ENCODE measurements at regions not wholly inside any gene's neighbourhood (a gene's known extent, or its start where the extent isn't known, plus 50 kb on each side); places are given as distances from the start of the nearest gene placed in this dataset.

- ChIA-PET POLR2A (ENCODE audit: low non-redundant PET) (no interaction called here), CTCF (no interaction called here)
- H3K36me3 ChIP-seq (ENCODE audit: insufficient read depth, low read length, poor library complexity, severe bottlenecking) = no peaks in the 10 kb centered on the region
- H3K27me3 ChIP-seq (replicated peaks; ENCODE audit: insufficient read depth, low read depth, low read length, poor library complexity) = peaks cover 8% of the 10 kb centered on the region
- DNase-seq (ENCODE audit: low spot score) = no peak
- H3K9me3 ChIP-seq (ENCODE audit: low read depth, low read length, poor library complexity, severe bottlenecking) = no peaks in the 10 kb centered on the region
- no peaks in the 10 kb centered on the region for H3K4me1 ChIP-seq (ENCODE audit: insufficient read depth, low read length, poor library complexity, severe bottlenecking)
- no peak overlapping the region for H3K4me3 ChIP-seq (ENCODE audit: low read depth, low read length, poor library complexity, severe bottlenecking)
- TF ChIP-seq EZH2 (IDR thresholded peaks at IDR 0.05; ENCODE audit: borderline replicate concordance, low read depth, low read length, poor library complexity, severe bottlenecking) (no peak), CTCF (conservative IDR thresholded peaks at IDR 0.05; ENCODE audit: low read depth, low read length) (no peak)
- intact Hi-C loops (cut with micrococcal nuclease; ENCODE audit: unreplicated experiment) = no loop called here
- H3K27ac ChIP-seq (ENCODE audit: low read depth, low read length, poor library complexity, severe bottlenecking) = no peak overlapping the region
- no TSS peak for BruUV-seq (replicated peaks)
Observed at GRCh38 chr2:52456561-52457377, 1310.8 kb upstream of the CHAC2 start.

GRCh38 chr2:52454962-52455361 lies 1312.6 kb upstream of the CHAC2 start:
- POLR2A ChIA-PET (ENCODE audit: low non-redundant PET) = no interaction called here
- Histone ChIP-seq H3K27ac (ENCODE audit: low read depth, low read length, poor library complexity, severe bottlenecking) (no peak overlapping the region), H3K4me1 (ENCODE audit: insufficient read depth, low read length, poor library complexity, severe bottlenecking) (no peaks in the 10 kb centered on the region), H3K9me3 (ENCODE audit: low read depth, low read length, poor library complexity, severe bottlenecking) (no peaks in the 10 kb centered on the region), H3K27me3 (replicated peaks; ENCODE audit: insufficient read depth, low read depth, low read length, poor library complexity) (peaks cover 8% of the 10 kb centered on the region), H3K36me3 (ENCODE audit: insufficient read depth, low read length, poor library complexity, severe bottlenecking) (no peaks in the 10 kb centered on the region), H3K4me3 (ENCODE audit: low read depth, low read length, poor library complexity, severe bottlenecking) (no peak overlapping the region)
- TF ChIP-seq EZH2 (IDR thresholded peaks at IDR 0.05; ENCODE audit: borderline replicate concordance, low read depth, low read length, poor library complexity, severe bottlenecking) (no peak), CTCF (conservative IDR thresholded peaks at IDR 0.05; ENCODE audit: low read depth, low read length) (no peak)
- DNase-seq (ENCODE audit: low spot score) = no peak
- no TSS peak for BruUV-seq (replicated peaks)
- intact Hi-C loops (cut with micrococcal nuclease; ENCODE audit: unreplicated experiment) = no loop called here
- CTCF ChIA-PET = no interaction called here

- TF ChIP-seq EZH2 (IDR thresholded peaks at IDR 0.05; ENCODE audit: borderline replicate concordance, low read depth, low read length, poor library complexity, severe bottlenecking) (no peak), CTCF (conservative IDR thresholded peaks at IDR 0.05; ENCODE audit: low read depth, low read length) (no peak)
- intact Hi-C loops (cut with micrococcal nuclease; ENCODE audit: unreplicated experiment) = no loop called here
- Histone ChIP-seq H3K9me3 (ENCODE audit: low read depth, low read length, poor library complexity, severe bottlenecking) (no peaks in the 10 kb centered on the region), H3K27me3 (replicated peaks; ENCODE audit: insufficient read depth, low read depth, low read length, poor library complexity) (no peaks in the 10 kb centered on the region), H3K4me1 (ENCODE audit: insufficient read depth, low read length, poor library complexity, severe bottlenecking) (no peaks in the 10 kb centered on the region), H3K27ac (ENCODE audit: low read depth, low read length, poor library complexity, severe bottlenecking) (no peak overlapping the region), H3K36me3 (ENCODE audit: insufficient read depth, low read length, poor library complexity, severe bottlenecking) (no peaks in the 10 kb centered on the region), H3K4me3 (ENCODE audit: low read depth, low read length, poor library complexity, severe bottlenecking) (no peak overlapping the region)
- BruUV-seq (replicated peaks) = no TSS peak
- ChIA-PET CTCF (no interaction called here), POLR2A (ENCODE audit: low non-redundant PET) (no interaction called here)
- no peak for DNase-seq (ENCODE audit: low spot score)
Observed at GRCh38 chr2:52452201-52452600, 1315.4 kb upstream of the CHAC2 start.
